SU-DHL-6 (cell line): ENCODE measurements at regions not wholly inside any gene's neighbourhood (a gene's known extent, or its start where the extent isn't known, plus 50 kb on each side); places are given as distances from the start of the nearest gene placed in this dataset.

Source experiments
- H2AFZ ChIP-seq: fragments of 200-600 bp; sonication (generic); 2 replicates; pipeline ENCODE4 v1.6.1; 2014; ENCODE audit warnings: low read depth, mild to moderate bottlenecking, moderate library complexity, mixed read lengths, antibody characterized with exemption, low read length; ENCODE audit not compliant: severe bottlenecking
- H3F3A ChIP-seq: fragments of 200-600 bp; shearing (Covaris generic); 2 replicates; pipeline ENCODE4 v1.6.0; 2016; ENCODE audit warnings: antibody characterized with exemption, mild to moderate bottlenecking; ENCODE audit not compliant: insufficient read depth
- H3K27ac ChIP-seq: fragments of 200-600 bp; sonication (generic); 2 replicates; pipeline ENCODE4 v1.5.1; 2016; ENCODE audit warnings: low read depth, mild to moderate bottlenecking, low read length, moderate library complexity, mixed read lengths
- H3K27me3 ChIP-seq: fragments of 200-600 bp; sonication (generic), shearing (Covaris generic); 2 replicates; pipeline ENCODE4 v1.6.0; 2014; ENCODE audit warnings: mild to moderate bottlenecking, low read length
- H3K36me3 ChIP-seq: fragments of 200-600 bp; sonication (generic); 2 replicates; pipeline ENCODE4 v1.6.1; 2014; ENCODE audit warnings: mild to moderate bottlenecking, low read length, mixed read lengths
- H3K4me2 ChIP-seq: fragments of 300-600, 200-600 bp; shearing (Covaris generic), sonication (generic); 2 replicates; pipeline ENCODE4 v1.6.0; 2014; ENCODE audit warnings: low read length, low read depth, mild to moderate bottlenecking; ENCODE audit not compliant: poor library complexity, severe bottlenecking
- H3K4me3 ChIP-seq: fragments of 200-600 bp; sonication (generic); 2 replicates; pipeline ENCODE4 v1.5.1; 2014; ENCODE audit warnings: antibody characterized with exemption, low read length, mild to moderate bottlenecking, mixed read lengths; ENCODE audit not compliant: insufficient read depth, poor library complexity, severe bottlenecking
- H3K79me2 ChIP-seq: fragments of 200-600 bp; sonication (generic); 2 replicates; pipeline ENCODE4 v1.6.1; 2014; ENCODE audit warnings: mild to moderate bottlenecking, low read length, moderate library complexity; ENCODE audit not compliant: insufficient read depth
- H3K9ac ChIP-seq: fragments of 200-600 bp; sonication (generic); 2 replicates; pipeline ENCODE4 v1.7.0; 2014; ENCODE audit warnings: mild to moderate bottlenecking, low read length
- H3K9me2 ChIP-seq: fragments of 200-600 bp; sonication (generic); replicated peaks from 2 replicates; pipeline ENCODE4 v1.6.1; 2014; ENCODE audit warnings: low read length; ENCODE audit not compliant: insufficient read depth
- H3K9me3 ChIP-seq: fragments of 200-600 bp; sonication (generic); 2 replicates; pipeline ENCODE4 v1.6.1; 2014; ENCODE audit warnings: low read length, mixed read lengths; ENCODE audit not compliant: insufficient read depth
- H4K20me1 ChIP-seq: fragments of 200-600 bp; sonication (generic); 2 replicates; pipeline ENCODE4 v1.6.1; 2014; ENCODE audit warnings: low read depth, mild to moderate bottlenecking, antibody characterized with exemption, low read length, moderate library complexity, mixed read lengths
- EZH2phosphoT487 ChIP-seq: fragments of 200-600 bp; sonication (generic), shearing (Covaris generic); conservative IDR thresholded peaks from 2 replicates; pipeline ENCODE4 v1.6.1; 2018; ENCODE audit warnings: mild to moderate bottlenecking, antibody characterized with exemption, low read length, moderate library complexity, mixed read lengths
- TF ChIP-seq, protein P1 (sequence below): fragments of 200-600 bp; sonication (generic); IDR thresholded peaks from one replicate; pipeline ENCODE4 v1.5.1; 2017; ENCODE audit warnings: antibody characterized with exemption, mild to moderate bottlenecking, low read length, moderate library complexity; ENCODE audit not compliant: insufficient read depth, poor library complexity, severe bottlenecking

DNA sequence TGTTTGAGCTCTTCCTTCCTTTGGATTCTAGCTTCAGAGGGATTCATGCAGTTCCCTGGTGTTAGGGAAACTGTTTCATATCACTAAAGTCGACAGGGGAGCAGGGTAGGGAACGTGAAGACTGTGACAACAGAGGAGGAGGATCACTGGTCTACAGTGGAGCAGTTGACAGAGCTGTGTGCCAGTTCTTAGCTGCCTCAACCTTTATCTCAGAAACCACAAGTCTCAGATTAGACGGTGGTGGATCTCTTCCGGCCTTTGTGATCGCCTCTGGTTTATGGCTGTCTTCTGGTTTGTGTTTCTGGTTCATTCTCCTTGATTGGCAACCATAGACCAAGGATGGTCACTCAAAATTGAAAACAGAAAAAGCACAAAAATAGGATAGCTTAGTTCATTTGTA, 538.9 kb upstream of the API5 start:
- H3K27ac ChIP-seq = no peak overlapping the region
- H3K9me2 ChIP-seq = no peaks in the 10 kb centered on the region
- H3K27me3 ChIP-seq = no peaks in the 10 kb centered on the region
- no peak for TF ChIP-seq EZH2phosphoT487
- TF ChIP-seq, protein P1, sequence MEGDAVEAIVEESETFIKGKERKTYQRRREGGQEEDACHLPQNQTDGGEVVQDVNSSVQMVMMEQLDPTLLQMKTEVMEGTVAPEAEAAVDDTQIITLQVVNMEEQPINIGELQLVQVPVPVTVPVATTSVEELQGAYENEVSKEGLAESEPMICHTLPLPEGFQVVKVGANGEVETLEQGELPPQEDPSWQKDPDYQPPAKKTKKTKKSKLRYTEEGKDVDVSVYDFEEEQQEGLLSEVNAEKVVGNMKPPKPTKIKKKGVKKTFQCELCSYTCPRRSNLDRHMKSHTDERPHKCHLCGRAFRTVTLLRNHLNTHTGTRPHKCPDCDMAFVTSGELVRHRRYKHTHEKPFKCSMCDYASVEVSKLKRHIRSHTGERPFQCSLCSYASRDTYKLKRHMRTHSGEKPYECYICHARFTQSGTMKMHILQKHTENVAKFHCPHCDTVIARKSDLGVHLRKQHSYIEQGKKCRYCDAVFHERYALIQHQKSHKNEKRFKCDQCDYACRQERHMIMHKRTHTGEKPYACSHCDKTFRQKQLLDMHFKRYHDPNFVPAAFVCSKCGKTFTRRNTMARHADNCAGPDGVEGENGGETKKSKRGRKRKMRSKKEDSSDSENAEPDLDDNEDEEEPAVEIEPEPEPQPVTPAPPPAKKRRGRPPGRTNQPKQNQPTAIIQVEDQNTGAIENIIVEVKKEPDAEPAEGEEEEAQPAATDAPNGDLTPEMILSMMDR = no peak
- H3K36me3 ChIP-seq = no peaks in the 10 kb centered on the region
- H4K20me1 ChIP-seq = no peaks in the 10 kb centered on the region
- no peaks in the 10 kb centered on the region for H3K79me2 ChIP-seq
- H3K4me2 ChIP-seq = no peak overlapping the region
- no peak overlapping the region for H3K4me3 ChIP-seq
- no peak overlapping the region for H2AFZ ChIP-seq
- H3F3A ChIP-seq = no peaks in the 10 kb centered on the region
- H3K9me3 ChIP-seq = no peaks in the 10 kb centered on the region
- no peak overlapping the region for H3K9ac ChIP-seq

DNA sequence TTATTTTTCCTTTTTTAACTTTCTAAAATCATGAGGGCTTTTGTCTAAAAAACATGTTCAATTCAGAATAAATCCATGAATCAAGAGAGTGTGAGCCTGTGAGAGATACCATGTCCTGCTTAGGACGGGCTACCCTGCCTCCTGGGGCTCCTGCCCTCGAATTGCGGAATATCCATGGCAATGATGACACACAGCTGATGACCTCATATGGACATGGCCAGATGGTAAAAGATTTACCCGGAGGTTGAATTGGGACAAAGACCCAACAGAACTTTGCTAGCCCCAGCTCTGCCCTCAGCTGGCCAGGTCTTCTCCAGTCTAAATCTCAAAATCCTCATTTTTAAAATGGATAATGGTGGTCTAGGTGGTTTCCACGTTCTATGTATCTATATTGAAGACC, 538.1 kb upstream of the API5 start:
- no peaks in the 10 kb centered on the region for H3F3A ChIP-seq
- no peaks in the 10 kb centered on the region for H3K79me2 ChIP-seq
- no peak overlapping the region for H3K4me2 ChIP-seq
- H2AFZ ChIP-seq = no peak overlapping the region
- H3K27ac ChIP-seq = no peak overlapping the region
- no peak overlapping the region for H3K4me3 ChIP-seq
- no peaks in the 10 kb centered on the region for H3K36me3 ChIP-seq
- TF ChIP-seq, protein P1 = no peak
- TF ChIP-seq EZH2phosphoT487 = no peak
- no peak overlapping the region for H3K9ac ChIP-seq
- H3K9me2 ChIP-seq = no peaks in the 10 kb centered on the region
- no peaks in the 10 kb centered on the region for H4K20me1 ChIP-seq
- no peaks in the 10 kb centered on the region for H3K27me3 ChIP-seq
- no peaks in the 10 kb centered on the region for H3K9me3 ChIP-seq

DNA sequence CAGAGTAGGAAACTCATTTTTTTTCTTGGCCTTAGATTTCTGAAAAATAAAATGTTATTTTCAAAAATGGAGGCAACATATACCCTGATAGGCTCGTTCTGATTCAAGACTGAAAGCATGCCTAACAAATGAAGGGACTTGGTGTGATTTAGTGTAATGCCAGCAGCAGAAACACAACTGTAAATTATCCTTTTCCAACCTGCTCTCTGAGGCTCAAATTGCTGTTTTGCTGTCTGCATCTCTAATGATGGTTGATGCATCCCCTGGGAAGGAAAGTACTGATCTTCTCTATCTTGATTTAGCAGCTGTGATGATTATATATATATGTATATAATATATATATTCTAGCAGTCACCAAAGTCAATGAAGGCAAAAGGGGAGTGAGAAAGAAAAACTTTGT, 537.2 kb upstream of the API5 start:
- no peaks in the 10 kb centered on the region for H4K20me1 ChIP-seq
- no peaks in the 10 kb centered on the region for H3K9me2 ChIP-seq
- H3K27ac ChIP-seq = no peak overlapping the region
- no peak overlapping the region for H3K4me3 ChIP-seq
- no peaks in the 10 kb centered on the region for H3K36me3 ChIP-seq
- no peak overlapping the region for H2AFZ ChIP-seq
- H3F3A ChIP-seq = no peaks in the 10 kb centered on the region
- H3K9ac ChIP-seq = no peak overlapping the region
- TF ChIP-seq EZH2phosphoT487 = no peak
- TF ChIP-seq, protein P1 = no peak
- H3K4me2 ChIP-seq = no peak overlapping the region
- H3K9me3 ChIP-seq = no peaks in the 10 kb centered on the region
- no peaks in the 10 kb centered on the region for H3K27me3 ChIP-seq
- H3K79me2 ChIP-seq = no peaks in the 10 kb centered on the region

DNA sequence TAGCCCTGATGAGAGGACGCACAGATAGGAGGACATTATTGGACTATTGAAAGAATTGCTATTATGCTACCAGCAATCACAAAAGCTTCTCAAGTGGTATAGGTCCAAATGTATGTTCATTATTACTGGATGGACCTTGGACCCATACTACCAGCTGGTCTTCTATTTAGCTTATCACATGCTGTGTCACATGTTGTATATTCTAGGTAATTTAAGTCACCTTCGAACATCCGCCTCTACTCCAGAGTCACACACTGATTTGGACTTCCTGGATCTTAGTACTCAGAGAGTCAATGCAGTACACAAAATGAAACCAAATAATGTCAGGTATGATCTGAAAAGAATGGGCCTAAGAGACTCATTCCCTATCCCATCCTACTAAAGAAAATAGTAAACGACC, 534.0 kb upstream of the API5 start:
- no peak overlapping the region for H3K4me3 ChIP-seq
- H3K79me2 ChIP-seq = no peaks in the 10 kb centered on the region
- no peak overlapping the region for H3K4me2 ChIP-seq
- no peak overlapping the region for H3K27ac ChIP-seq
- H2AFZ ChIP-seq = no peak overlapping the region
- H3K9me2 ChIP-seq = no peaks in the 10 kb centered on the region
- no peaks in the 10 kb centered on the region for H3K27me3 ChIP-seq
- no peak for TF ChIP-seq EZH2phosphoT487
- TF ChIP-seq, protein P1 = no peak
- no peak overlapping the region for H3K9ac ChIP-seq
- no peaks in the 10 kb centered on the region for H3K9me3 ChIP-seq
- H3F3A ChIP-seq = no peaks in the 10 kb centered on the region
- H3K36me3 ChIP-seq = no peaks in the 10 kb centered on the region
- H4K20me1 ChIP-seq = no peaks in the 10 kb centered on the region
